A549 (cell line): ENCODE measurements at regions not wholly inside any gene's neighbourhood (a gene's known extent, or its start where the extent isn't known, plus 50 kb on each side); places are given as distances from the start of the nearest gene placed in this dataset.

Source experiments
- CBX2 ChIP-seq: fragments of 200-600 bp; sonication (generic); IDR thresholded peaks from 2 replicates; pipeline ENCODE4 v1.6.1; 2016; ENCODE audit warnings: low read depth, mild to moderate bottlenecking, borderline replicate concordance
- CHD4 ChIP-seq: fragments of 200-600 bp; sonication (generic); IDR thresholded peaks from 2 replicates; pipeline ENCODE4 v1.6.1; 2016; ENCODE audit warnings: antibody characterized with exemption, mild to moderate bottlenecking, borderline replicate concordance
- ESRRA ChIP-seq: fragments of 150-350 bp; IDR thresholded peaks from 2 replicates; pipeline ENCODE4 v1.6.1; 2014; ENCODE audit warnings: mild to moderate bottlenecking, low read length, borderline replicate concordance
- GATA3 ChIP-seq: IDR thresholded peaks from 2 replicates; pipeline ENCODE4 v1.6.1; 2012; ENCODE audit warnings: borderline replicate concordance
- NFE2L2 ChIP-seq: fragments of 150-350 bp; conservative IDR thresholded peaks from 2 replicates; pipeline ENCODE4 v1.6.1; 2014; ENCODE audit warnings: low read length
- TF ChIP-seq, protein P1 (sequence below): fragments of >200 bp; sonication (Bioruptor Twin); formaldehyde crosslinking; IDR thresholded peaks from 3 replicates; pipeline ENCODE4 v1.5.1; 2016
- TF ChIP-seq, protein P2 (sequence below): IDR thresholded peaks from 2 replicates; pipeline ENCODE4 v1.6.1; 2012
- TF ChIP-seq, protein P3 (sequence below): fragments of 200-600 bp; sonication (generic); IDR thresholded peaks from 2 replicates; pipeline ENCODE4 v1.6.1; 2016; ENCODE audit warnings: antibody characterized with exemption, mild to moderate bottlenecking, moderate library complexity

DNA sequence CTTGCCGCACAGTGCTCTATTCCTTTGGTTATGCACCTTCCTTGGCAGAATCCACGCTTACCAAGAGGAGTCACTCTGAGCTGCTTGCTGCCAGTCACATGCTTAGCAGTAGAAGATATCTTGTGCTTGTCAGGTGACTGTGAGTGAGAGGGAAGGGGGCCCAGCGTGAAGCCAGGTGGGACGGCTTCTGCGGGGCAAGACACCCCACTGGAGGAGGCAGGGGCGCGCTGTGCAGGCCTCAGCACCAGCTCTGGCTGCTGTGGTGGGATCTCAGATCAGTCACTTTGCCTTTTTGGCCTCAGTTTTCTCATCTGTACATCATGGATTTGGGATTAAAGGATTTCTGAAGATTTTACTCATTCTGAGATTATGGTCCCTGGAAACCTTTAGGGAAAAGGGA is 63.9 kb upstream of the B3GAT1 start:
- TF ChIP-seq, protein P1, sequence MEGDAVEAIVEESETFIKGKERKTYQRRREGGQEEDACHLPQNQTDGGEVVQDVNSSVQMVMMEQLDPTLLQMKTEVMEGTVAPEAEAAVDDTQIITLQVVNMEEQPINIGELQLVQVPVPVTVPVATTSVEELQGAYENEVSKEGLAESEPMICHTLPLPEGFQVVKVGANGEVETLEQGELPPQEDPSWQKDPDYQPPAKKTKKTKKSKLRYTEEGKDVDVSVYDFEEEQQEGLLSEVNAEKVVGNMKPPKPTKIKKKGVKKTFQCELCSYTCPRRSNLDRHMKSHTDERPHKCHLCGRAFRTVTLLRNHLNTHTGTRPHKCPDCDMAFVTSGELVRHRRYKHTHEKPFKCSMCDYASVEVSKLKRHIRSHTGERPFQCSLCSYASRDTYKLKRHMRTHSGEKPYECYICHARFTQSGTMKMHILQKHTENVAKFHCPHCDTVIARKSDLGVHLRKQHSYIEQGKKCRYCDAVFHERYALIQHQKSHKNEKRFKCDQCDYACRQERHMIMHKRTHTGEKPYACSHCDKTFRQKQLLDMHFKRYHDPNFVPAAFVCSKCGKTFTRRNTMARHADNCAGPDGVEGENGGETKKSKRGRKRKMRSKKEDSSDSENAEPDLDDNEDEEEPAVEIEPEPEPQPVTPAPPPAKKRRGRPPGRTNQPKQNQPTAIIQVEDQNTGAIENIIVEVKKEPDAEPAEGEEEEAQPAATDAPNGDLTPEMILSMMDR: no peak
- TF ChIP-seq, protein P2, sequence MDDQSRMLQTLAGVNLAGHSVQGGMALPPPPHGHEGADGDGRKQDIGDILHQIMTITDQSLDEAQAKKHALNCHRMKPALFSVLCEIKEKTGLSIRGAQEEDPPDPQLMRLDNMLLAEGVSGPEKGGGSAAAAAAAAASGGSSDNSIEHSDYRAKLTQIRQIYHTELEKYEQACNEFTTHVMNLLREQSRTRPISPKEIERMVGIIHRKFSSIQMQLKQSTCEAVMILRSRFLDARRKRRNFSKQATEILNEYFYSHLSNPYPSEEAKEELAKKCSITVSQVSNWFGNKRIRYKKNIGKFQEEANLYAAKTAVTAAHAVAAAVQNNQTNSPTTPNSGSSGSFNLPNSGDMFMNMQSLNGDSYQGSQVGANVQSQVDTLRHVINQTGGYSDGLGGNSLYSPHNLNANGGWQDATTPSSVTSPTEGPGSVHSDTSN: no peak
- no peak for TF ChIP-seq CBX2
- TF ChIP-seq, protein P3, sequence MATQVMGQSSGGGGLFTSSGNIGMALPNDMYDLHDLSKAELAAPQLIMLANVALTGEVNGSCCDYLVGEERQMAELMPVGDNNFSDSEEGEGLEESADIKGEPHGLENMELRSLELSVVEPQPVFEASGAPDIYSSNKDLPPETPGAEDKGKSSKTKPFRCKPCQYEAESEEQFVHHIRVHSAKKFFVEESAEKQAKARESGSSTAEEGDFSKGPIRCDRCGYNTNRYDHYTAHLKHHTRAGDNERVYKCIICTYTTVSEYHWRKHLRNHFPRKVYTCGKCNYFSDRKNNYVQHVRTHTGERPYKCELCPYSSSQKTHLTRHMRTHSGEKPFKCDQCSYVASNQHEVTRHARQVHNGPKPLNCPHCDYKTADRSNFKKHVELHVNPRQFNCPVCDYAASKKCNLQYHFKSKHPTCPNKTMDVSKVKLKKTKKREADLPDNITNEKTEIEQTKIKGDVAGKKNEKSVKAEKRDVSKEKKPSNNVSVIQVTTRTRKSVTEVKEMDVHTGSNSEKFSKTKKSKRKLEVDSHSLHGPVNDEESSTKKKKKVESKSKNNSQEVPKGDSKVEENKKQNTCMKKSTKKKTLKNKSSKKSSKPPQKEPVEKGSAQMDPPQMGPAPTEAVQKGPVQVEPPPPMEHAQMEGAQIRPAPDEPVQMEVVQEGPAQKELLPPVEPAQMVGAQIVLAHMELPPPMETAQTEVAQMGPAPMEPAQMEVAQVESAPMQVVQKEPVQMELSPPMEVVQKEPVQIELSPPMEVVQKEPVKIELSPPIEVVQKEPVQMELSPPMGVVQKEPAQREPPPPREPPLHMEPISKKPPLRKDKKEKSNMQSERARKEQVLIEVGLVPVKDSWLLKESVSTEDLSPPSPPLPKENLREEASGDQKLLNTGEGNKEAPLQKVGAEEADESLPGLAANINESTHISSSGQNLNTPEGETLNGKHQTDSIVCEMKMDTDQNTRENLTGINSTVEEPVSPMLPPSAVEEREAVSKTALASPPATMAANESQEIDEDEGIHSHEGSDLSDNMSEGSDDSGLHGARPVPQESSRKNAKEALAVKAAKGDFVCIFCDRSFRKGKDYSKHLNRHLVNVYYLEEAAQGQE: no peak
- TF ChIP-seq NFE2L2: no peak
- no peak for TF ChIP-seq CHD4
- TF ChIP-seq ESRRA: no peak
- no peak for TF ChIP-seq GATA3
